ENCODE measurements at regions not wholly inside any gene's neighbourhood (a gene's known extent, or its start where the extent isn't known, plus 50 kb on each side); places are given as distances from the start of the nearest gene placed in this dataset.

GRCh38 chr9:555493-555892 is 286.0 kb upstream of the DMRT1 start:
- H3K9me2 ChIP-seq (replicated peaks; ENCODE audit: low read depth, low read length): no peaks in the 10 kb centered on the region
- H3K4me1 ChIP-seq (ENCODE audit: insufficient read depth, low read length, poor library complexity, severe bottlenecking): peaks cover 8% of the 10 kb centered on the region
- H3K9me3 ChIP-seq (ENCODE audit: insufficient read depth, low read depth, low read length): no peaks in the 10 kb centered on the region
- no peaks in the 10 kb centered on the region for H3K79me2 ChIP-seq (ENCODE audit: insufficient read depth, low read length)
- H3K9ac ChIP-seq (ENCODE audit: low read depth, low read length, poor library complexity, severe bottlenecking): no peak overlapping the region
- no peaks in the 10 kb centered on the region for H3K27me3 ChIP-seq (ENCODE audit: insufficient read depth, low read length, poor library complexity, severe bottlenecking)
- no peaks in the 10 kb centered on the region for H4K20me1 ChIP-seq (ENCODE audit: insufficient read depth, low read length, poor library complexity, severe bottlenecking)
- TF ChIP-seq CTCF (conservative IDR thresholded peaks at IDR 0.05; ENCODE audit: low read length) (no peak), EZH2phosphoT487 (IDR thresholded peaks at IDR 0.05; ENCODE audit: borderline replicate concordance) (no peak)
- H3F3A ChIP-seq (ENCODE audit: low read depth): no peaks in the 10 kb centered on the region
- H3K36me3 ChIP-seq (ENCODE audit: insufficient read depth, low read length): no peaks in the 10 kb centered on the region
- H3K4me3 ChIP-seq (ENCODE audit: low read length, poor library complexity, severe bottlenecking): no peak overlapping the region
- no peak overlapping the region for H2AFZ ChIP-seq (ENCODE audit: low read length)
- H3K4me2 ChIP-seq (ENCODE audit: low read depth, low read length, poor library complexity, severe bottlenecking): no peak overlapping the region

- Histone ChIP-seq H3K4me2 (ENCODE audit: low read depth, low read length, poor library complexity, severe bottlenecking) (no peak overlapping the region), H3K79me2 (ENCODE audit: insufficient read depth, low read length) (no peaks in the 10 kb centered on the region), H3F3A (ENCODE audit: low read depth) (no peaks in the 10 kb centered on the region), H3K4me1 (ENCODE audit: insufficient read depth, low read length, poor library complexity, severe bottlenecking) (peaks cover 8% of the 10 kb centered on the region), H4K20me1 (ENCODE audit: insufficient read depth, low read length, poor library complexity, severe bottlenecking) (no peaks in the 10 kb centered on the region), H3K9me3 (ENCODE audit: insufficient read depth, low read depth, low read length) (no peaks in the 10 kb centered on the region), H3K36me3 (ENCODE audit: insufficient read depth, low read length) (no peaks in the 10 kb centered on the region), H3K27me3 (ENCODE audit: insufficient read depth, low read length, poor library complexity, severe bottlenecking) (no peaks in the 10 kb centered on the region), H3K9ac (ENCODE audit: low read depth, low read length, poor library complexity, severe bottlenecking) (no peak overlapping the region), H2AFZ (ENCODE audit: low read length) (no peak overlapping the region), H3K9me2 (replicated peaks; ENCODE audit: low read depth, low read length) (no peaks in the 10 kb centered on the region), H3K4me3 (ENCODE audit: low read length, poor library complexity, severe bottlenecking) (no peak overlapping the region)
- TF ChIP-seq EZH2phosphoT487 (IDR thresholded peaks at IDR 0.05; ENCODE audit: borderline replicate concordance) (no peak), CTCF (conservative IDR thresholded peaks at IDR 0.05; ENCODE audit: low read length) (no peak)
Measured at GRCh38 chr9:556199-556598, 285.3 kb upstream of the DMRT1 start.

- H3K27me3 ChIP-seq (ENCODE audit: insufficient read depth, low read length, poor library complexity, severe bottlenecking): no peaks in the 10 kb centered on the region
- H3K79me2 ChIP-seq (ENCODE audit: insufficient read depth, low read length): no peaks in the 10 kb centered on the region
- H3K36me3 ChIP-seq (ENCODE audit: insufficient read depth, low read length): no peaks in the 10 kb centered on the region
- TF ChIP-seq CTCF (conservative IDR thresholded peaks at IDR 0.05; ENCODE audit: low read length): no peak
- no peak for TF ChIP-seq EZH2phosphoT487 (IDR thresholded peaks at IDR 0.05; ENCODE audit: borderline replicate concordance)
- no peak overlapping the region for H3K4me3 ChIP-seq (ENCODE audit: low read length, poor library complexity, severe bottlenecking)
- H2AFZ ChIP-seq (ENCODE audit: low read length): no peak overlapping the region
- H3K9me2 ChIP-seq (replicated peaks; ENCODE audit: low read depth, low read length): no peaks in the 10 kb centered on the region
- no peaks in the 10 kb centered on the region for H3K9me3 ChIP-seq (ENCODE audit: insufficient read depth, low read depth, low read length)
- no peaks in the 10 kb centered on the region for H3F3A ChIP-seq (ENCODE audit: low read depth)
- H3K4me1 ChIP-seq (ENCODE audit: insufficient read depth, low read length, poor library complexity, severe bottlenecking): peaks cover 8% of the 10 kb centered on the region
- no peaks in the 10 kb centered on the region for H4K20me1 ChIP-seq (ENCODE audit: insufficient read depth, low read length, poor library complexity, severe bottlenecking)
- no peak overlapping the region for H3K9ac ChIP-seq (ENCODE audit: low read depth, low read length, poor library complexity, severe bottlenecking)
- no peak overlapping the region for H3K4me2 ChIP-seq (ENCODE audit: low read depth, low read length, poor library complexity, severe bottlenecking)
Measured at GRCh38 chr9:556675-557074, 284.8 kb upstream of the DMRT1 start.
